Stimulated activated CD4-positive, alpha-beta T cell treated with anti-CD3 and anti-CD28 coated beads, TNF-alpha, amount 100 ng/mL, for 48 hours (primary cell): ENCODE measurements at regions not wholly inside any gene's neighbourhood (a gene's known extent, or its start where the extent isn't known, plus 50 kb on each side); places are given as distances from the start of the nearest gene placed in this dataset.

Experiments
- DNase-seq, 3 donors: peaks; one replicate each; pipeline ENCODE4 v3.0.0-alpha.2; 2020; ENCODE audit warnings: low read depth in 3 of 3

DNA sequence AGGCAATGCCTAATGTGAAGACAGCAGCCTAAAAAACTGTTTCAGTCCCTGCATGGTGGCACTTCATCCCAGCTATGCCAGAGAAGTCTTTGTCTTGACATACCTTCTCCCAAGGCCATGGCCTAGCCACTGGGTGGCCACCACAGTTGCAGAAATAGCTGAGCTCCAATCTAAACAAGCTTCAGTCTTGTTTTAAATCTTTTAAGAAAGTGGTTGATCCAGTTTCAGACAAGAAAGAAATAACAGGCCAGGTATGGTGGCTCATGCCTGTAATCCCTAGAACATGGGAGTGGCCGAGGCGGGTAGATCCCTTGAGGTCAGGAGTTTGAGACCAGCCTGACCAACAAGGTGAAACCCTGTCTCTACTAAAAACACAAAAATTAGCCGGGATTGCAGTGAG lies 600.0 kb upstream of the PLXNA2 start:
- no peak for DNase-seq

DNA sequence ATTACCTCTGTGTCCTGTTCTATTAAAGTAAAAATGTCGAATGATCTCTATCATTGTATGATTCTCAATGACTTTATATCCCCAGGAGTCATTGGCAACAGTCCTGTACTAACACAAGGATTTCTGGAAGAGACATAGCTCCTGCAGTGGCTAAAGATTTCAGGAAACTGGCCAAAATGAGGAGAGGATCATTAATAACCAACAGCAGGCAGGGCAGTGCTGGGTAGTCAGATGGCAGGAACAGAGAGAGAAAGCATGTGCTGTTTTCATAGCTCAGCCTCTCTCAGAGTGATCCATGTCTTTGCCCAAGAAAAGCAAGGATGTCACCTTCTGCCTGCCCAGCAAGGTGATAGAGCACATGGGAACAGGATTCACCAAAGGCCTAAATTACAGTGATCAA lies 604.7 kb upstream of the PLXNA2 start:
- no peak for DNase-seq

DNA sequence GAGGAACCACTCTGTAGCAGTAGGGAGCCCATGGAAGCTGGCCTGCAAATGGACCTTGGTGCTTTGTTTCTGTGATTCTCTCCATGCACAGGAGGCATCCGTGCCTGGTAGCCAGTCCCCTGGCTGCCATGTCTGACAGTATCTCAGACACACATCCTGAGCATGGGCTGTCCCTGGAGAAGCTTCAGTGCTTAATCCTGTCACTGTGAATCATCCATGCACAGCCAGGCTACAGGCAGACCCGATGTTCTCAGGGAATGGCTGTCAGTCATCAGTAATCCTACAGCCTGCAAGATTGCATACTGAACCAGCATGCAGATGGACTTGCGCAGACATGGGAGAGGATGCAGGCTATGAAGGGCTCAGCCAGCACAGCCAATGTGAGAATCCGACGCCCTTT lies 606.3 kb upstream of the PLXNA2 start:
- no peak for DNase-seq

DNA sequence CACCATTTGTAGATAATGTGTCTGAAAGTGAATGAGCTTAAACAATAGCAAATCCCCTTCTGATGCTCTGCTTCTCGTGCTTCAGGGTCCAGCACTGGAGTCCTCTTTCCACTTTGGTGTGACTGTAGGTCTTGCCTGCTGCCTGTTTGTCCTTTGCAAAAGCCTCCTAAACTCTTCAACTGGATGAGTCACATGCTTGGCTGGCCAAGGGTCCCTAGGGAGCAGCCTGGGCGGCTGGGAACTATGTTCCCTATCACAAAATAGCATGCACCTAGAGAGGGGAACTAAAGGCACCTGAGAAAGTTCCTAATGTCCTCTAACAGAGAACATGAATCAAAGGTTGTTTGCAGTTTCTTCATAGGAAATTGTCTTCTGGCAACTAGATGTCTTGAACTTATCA lies 607.2 kb upstream of the PLXNA2 start:
- DNase-seq, result no peak

DNA sequence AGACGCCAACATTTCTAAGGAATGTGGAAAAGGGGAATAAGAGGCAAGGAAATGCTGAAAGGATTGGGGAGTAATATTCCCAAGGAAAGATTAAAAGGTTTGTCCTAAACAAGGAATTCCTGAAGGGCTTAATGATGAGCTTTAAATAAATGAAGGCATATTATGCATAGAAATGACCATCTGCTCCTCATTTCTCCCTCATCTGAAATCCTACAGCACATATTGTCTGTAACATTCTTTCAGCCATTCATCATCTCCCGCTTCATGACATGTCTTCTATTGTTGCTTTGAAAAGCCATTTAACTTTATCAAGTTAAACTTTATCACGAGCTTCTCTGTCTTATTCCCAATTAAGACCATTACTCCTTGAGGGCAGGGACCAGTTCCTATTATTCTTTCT lies 608.7 kb upstream of the PLXNA2 start:
- no peak for DNase-seq

DNA sequence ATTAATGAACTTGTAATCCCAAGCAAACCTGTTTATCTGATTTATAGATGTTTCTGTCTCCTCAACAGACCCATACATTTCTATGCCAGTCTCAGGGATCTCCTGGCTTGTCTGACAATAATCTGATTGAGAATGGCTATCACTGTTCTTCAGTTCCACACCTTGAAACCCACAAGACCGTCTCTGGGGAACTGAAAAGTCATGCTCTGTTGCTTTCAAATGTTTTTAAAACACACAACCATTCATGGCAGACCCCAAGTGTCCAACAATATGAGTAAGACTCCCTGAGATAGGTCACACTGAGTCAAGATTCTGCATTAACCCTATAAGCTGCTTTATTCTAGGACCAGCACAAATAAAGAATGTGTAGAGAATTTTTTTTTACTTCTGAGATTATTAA lies 611.2 kb upstream of the PLXNA2 start:
- no peak for DNase-seq

DNA sequence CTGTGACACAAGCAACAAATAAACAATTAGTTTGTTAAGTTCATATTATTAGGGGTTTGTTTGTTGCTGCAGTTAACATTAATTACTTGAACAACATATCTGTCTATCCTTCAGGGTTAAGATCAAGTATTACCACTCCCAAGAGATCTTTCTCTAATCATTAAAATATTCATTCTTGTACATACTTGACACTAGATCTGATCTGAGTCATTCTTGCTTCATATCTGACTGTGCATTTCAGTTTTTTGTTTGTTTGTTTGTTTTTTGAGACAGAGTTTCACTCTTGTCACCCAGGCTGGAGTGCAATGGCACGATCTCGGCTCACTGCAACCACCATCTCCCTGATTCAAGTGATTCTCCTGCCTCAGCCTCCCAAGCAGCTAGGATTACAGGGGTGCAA lies 613.3 kb upstream of the PLXNA2 start:
- DNase-seq, result no peak

DNA sequence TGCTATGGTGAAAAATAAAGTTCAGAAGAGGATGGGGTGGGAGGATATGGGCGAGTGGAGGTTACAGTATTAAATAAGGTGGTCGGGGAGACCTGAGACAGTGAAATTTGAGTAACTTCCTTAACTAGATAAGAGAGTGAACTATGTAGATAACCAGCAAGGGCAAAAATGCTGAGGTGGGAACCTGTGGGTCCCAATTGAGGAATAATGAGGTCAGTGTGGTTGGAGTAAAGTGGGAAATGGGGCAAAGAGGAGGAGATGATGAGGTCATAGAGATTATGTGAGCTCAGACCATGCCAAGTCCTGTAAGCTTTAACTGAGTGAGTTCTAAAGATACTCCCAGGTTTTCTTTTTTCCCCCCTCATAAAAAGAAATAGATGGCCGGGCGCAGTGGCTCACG lies 614.6 kb upstream of the PLXNA2 start:
- DNase-seq, result no peak

DNA sequence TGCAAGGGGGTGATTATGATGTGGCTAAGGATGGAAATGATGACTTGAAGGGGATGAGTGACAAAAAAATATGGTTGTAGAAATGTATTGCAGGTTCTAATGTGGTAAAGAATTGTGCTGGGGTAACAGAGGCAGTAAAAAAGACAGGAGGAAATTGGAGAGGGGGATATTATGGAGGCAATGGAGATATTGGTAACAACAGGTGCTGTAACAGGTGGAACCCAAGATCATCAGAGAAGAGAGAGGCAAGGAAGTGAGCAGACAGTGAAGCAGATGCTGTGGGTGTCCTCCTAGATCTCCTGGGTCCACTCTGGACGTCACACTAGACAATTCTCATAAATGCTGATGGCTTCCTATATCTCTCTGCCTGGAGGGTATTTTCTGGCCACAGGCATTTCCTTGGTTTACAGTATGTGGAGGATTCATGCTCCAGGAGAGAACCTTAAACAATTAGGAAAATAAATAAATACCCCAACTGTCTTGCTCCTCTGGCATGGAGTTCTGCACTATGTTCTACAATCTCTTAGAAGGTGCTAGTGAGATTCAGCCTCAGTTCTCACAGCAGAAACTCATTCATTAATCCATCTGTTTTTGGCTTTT lies 620.3 kb upstream of the PLXNA2 start:
- DNase-seq, result no peak

DNA sequence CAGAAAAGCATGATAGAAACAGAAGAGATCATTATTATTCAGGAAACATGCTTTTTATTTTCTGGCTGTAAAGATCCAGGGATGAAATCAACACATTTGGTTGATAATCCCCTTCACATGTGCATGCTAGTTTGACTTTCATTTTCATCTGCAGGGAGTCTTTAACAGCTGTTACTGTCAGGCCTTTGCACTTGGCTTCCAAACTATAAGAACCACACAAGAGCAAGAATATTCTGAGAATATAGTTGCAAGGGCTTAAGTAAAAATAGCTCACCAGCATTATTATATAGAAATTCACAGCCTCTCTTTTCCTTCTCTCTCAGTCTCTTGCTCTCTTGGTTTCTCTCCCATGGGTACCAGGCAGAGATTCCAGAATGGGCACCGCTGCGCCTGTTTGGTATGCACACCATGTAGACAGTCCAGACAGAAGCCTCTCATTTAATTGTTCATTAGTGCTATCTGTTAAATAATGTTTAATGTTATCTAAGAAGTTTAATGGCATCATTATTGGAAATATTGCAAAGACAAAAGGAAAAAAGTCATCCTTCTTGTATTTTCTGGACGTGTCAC lies 622.3 kb upstream of the PLXNA2 start:
- no peak for DNase-seq

DNA sequence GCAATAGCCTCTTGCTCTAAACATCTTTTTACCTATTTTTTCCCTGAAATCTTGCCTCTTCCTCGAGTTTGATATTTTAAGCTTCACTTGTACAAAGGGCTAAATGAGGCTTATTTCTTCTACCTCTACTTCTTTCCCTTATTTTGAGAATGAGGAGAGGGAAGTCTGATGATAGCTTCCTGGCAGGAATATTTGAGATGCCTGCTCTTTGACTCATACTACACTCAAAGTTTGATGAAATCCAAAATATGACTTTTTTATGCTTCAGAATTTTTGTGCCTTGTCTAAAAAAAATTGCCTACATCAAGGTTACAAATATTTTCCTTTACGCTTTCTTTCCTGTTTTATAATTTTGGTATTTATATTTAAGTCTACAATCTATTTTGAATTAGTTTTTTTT lies 624.4 kb upstream of the PLXNA2 start:
- no peak for DNase-seq

DNA sequence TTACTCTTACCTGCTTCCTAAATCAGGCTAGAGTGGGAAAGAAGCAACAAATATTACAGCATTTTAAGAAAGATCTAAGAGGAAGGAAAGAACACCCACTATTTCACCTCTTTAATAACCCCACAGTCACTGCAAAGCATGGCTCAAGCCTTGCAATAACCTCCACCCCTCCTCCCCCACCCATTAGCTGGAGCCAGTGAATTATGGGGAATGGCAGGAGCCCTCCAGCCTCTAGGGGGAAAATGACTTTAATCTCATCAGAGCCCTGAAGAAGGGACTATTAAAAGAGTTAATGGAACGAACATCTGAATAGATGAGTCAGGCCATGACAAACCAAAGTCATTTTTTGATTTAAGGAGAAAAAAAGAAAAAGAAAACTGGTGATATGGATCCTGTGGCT lies 630.7 kb upstream of the PLXNA2 start:
- no peak for DNase-seq

DNA sequence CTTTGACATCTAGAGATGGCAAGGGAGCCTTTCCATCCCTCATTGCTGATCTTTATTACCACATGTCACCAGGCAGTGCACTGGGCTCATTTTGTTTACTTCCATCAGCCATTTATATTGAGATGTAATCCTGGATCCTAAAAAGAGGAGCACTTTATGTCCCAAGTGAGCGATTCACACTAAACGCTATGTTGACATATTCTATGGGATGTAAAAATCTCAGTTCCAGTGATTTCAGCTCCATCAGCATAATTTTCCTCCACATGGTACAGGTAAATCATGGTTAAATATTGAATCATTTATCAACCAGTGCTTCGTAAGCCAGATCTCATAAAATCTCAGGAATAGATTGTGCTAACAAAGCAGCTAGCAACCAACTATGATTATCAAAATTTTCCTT lies 634.8 kb upstream of the PLXNA2 start:
- DNase-seq, result no peak

DNA sequence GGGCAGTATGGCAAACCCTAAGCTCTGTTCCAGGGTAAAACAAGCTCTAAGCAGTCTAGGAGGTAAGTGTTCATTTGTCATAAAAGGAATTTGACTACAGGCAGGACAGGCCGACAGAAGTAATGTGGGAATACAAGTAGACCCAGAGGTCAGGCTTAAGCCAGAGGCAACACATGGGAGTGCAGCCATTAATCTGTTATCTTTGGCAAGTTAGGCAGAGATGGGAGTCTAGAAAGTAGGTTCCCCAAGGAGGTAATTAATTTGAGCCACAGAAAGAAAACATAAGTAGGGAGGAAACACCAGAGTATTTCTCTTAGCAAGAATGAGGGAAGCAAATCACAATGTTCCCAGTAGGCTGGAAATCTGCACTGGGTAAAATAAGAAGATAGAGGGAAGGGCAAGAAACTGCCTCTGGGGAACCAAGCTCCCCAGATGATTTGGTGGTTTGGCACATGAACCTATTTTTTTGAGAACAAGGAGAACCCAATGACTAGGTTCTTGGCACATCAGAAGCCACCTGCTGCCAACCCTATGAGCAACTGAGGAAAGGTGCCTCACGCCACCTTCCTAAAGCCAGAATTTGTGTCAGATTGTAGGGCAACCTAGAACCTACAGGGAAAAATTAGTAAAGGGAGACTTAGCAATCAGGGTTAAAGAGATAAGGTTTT lies 636.4 kb upstream of the PLXNA2 start:
- no peak for DNase-seq

DNA sequence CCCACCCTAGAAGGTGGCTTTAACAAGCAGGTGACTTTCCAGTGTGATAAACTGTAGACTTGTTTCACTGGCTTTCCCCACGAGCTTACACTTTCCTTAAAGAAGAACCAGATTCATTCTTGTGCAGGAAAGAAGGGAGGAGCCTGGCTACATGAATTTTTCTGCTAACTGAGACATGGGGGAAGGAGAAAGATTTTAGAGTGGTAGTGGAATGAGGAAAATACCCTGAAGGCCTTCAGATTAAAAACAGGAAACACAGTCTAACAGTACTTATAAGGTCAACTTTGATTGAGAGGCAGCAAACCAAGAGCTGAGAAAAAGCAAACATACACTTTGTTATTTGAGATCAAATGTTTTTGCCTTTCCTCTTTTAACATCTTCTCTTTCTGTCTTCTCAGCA lies 640.9 kb upstream of the PLXNA2 start:
- no peak for DNase-seq

DNA sequence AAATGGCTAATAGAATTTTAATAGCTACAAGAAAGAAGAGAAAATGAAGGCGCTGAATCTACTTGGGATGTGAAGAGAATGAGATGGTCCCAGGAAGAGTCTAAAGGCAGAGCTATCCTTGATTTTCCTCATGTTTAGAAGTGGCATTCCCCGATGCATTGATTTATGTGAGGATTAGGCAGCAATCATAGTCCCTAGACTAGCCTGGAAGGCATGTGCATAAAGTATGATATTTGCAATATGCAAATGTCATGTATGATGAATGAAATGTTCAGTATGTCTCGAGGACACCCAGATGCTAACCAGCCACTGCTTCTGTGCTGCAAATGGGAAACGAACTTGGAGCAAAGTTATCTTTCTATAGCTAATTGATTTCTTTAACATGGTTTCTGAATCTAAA lies 641.5 kb upstream of the PLXNA2 start:
- no peak for DNase-seq

DNA sequence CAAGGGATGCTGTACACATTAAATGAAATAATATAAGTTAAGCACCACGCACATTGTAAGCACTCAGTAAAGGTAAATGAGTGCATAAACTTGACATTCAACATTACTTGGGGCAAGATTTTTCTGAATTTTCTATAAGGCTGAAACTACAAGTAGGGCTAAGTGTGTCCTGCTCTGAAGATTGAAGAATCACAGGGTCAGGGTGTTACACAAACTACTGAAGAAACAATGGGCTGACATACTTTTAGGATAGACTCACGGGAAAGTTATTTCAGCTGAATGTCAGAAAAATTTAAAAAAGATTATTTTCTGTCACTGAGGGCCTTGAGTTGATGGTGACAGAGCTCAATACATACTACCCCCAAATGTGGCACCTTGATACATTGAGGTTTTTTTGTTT lies 644.2 kb upstream of the PLXNA2 start:
- no peak for DNase-seq

DNA sequence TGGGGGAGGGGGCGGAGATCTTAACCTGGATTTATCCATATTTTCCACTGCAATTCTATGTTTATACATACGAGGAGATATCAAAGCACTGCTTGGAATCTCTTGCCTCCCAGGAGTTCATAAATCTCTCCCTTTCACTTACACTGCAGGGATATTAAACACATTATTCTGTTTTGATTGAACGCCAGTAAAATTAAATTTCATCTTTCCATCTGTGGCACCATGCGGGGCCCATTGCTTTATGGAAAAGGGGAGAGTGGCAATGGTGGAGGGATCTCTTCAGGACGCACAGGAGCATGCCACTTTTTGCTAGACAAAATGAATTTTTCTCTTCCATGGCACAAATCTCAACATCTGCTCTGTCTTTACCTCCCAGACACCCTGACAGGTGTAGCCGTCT lies 648.0 kb upstream of the PLXNA2 start:
- no peak for DNase-seq

DNA sequence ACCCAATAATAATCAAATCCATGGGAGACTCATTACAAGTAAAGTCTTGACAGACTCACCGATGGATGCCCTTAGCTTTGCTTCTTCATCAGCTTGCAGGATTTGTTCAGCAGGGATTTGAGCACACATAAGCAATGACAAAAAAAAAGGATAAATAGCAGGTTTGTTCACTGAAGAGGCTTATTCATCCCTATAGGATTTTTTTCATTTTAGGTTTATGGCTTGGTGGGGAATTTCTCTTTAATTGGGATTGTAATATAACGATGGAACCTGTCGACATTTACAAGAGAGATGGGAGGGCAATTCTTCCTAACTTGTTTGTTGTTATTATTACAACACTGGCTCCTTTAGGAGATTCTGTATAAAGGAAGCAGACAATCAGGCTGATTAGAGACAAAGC lies 649.1 kb upstream of the PLXNA2 start:
- DNase-seq, result no peak

DNA sequence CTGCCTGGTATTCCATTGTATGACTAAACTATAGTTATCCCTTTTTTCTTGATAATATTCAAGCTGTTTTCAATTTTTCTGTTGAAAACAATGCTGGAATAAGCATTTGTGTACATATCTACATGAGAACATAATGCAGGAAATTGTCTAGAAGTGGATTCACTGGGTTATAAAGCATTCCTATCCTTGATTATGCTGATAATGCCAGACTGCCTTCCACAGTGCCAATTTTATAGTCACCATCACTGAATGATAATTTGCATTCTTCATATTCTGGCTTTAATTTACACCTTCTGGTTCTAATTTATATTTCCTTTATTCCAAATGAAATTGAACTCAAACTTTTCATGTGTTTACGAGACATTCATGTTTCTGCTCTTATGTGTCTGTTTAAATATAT lies 651.0 kb upstream of the PLXNA2 start:
- no peak for DNase-seq

DNA sequence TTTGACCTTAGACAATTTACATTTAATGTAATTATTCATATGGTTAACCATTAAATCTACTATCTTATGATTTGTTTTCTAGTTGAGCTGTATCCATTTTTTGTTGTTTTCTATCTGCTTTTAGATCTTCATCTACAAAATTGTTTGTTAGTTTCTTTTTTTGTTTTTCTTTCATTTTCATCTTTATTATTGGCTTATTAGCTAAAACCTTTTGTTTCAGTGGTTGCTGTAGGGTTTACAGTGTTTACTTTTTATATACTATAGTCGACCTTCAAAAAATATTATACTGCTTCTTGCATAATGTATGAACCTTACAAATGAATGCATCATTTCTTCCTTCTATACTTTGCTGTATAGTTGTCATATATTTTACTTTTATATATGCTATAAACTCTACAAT lies 651.6 kb upstream of the PLXNA2 start:
- DNase-seq, result no peak

DNA sequence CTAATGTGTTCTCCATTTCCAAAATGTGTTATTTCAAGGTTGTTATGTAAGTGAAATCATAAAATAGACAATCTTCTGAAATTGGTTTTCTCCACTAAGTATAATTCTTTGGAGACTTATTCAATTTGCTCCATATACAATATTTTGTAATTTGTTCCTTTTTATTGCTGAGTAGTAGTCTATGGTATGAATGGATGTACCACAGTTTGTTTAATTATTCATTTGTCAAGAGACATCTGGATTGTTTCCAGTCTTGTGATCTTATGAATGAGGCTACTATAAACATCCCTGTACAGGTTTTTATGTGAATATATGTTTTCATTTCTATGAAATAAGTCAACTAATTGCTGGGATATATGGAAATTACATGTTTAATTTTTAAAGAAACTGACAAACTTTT lies 652.6 kb upstream of the PLXNA2 start:
- DNase-seq, result no peak

DNA sequence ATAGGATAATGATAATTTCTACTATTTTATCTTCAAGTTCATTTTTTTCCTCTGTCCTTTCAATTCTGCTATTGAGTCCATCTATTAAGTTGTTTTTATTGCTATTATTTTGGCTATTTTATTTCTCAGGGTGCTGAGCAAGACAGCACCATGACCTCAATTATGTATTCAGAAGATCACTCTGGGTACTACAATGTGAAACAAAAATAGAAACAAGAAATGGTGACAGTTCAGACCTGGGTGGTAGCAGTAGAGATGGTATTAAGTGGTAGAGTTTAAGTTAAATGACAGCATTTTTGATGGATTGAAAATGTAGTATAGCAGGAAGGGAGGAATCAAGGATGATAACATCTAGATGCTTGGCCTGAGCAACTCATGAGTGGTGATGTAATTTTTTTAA lies 655.3 kb upstream of the PLXNA2 start:
- DNase-seq, result no peak
